ENCODE measurements at regions not wholly inside any gene's neighbourhood (a gene's known extent, or its start where the extent isn't known, plus 50 kb on each side); places are given as distances from the start of the nearest gene placed in this dataset.

DNA sequence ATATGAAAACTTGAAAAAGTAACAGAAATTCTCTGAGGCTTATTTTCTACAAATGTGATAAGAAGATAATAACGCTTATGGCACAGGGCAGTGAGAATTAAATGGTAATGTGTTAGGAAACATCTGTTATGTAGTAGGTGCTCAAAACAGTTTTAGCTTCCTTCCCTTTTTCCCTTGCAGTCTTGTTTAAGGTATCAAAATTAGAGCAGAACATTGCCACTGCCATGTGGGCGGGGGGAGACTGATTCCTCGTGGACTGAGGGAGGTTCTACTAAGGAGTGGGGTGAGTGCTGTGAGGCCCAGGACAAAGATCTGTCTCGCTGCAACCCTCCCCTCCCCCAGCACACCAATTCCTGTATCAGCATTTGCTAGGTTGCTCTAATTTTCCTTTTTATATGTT lies 702.4 kb downstream of the TUSC7 start:
- H3K4me3 ChIP-seq: no peak overlapping the region
- TF ChIP-seq, protein P1, sequence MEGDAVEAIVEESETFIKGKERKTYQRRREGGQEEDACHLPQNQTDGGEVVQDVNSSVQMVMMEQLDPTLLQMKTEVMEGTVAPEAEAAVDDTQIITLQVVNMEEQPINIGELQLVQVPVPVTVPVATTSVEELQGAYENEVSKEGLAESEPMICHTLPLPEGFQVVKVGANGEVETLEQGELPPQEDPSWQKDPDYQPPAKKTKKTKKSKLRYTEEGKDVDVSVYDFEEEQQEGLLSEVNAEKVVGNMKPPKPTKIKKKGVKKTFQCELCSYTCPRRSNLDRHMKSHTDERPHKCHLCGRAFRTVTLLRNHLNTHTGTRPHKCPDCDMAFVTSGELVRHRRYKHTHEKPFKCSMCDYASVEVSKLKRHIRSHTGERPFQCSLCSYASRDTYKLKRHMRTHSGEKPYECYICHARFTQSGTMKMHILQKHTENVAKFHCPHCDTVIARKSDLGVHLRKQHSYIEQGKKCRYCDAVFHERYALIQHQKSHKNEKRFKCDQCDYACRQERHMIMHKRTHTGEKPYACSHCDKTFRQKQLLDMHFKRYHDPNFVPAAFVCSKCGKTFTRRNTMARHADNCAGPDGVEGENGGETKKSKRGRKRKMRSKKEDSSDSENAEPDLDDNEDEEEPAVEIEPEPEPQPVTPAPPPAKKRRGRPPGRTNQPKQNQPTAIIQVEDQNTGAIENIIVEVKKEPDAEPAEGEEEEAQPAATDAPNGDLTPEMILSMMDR (IDR thresholded peaks at IDR 0.05; ENCODE audit: borderline replicate concordance): no peak
- no peaks in the 10 kb centered on the region for H3K36me3 ChIP-seq
- intact Hi-C loops (cut with micrococcal nuclease): no loop called here
- H3K4me1 ChIP-seq: no peaks in the 10 kb centered on the region
- DNase-seq: no peak
- no peaks in the 10 kb centered on the region for H3K9me3 ChIP-seq (replicated peaks)
- no peak overlapping the region for H3K27ac ChIP-seq (replicated peaks)
- no peaks in the 10 kb centered on the region for H3K27me3 ChIP-seq (ENCODE audit: low read depth)

DNA sequence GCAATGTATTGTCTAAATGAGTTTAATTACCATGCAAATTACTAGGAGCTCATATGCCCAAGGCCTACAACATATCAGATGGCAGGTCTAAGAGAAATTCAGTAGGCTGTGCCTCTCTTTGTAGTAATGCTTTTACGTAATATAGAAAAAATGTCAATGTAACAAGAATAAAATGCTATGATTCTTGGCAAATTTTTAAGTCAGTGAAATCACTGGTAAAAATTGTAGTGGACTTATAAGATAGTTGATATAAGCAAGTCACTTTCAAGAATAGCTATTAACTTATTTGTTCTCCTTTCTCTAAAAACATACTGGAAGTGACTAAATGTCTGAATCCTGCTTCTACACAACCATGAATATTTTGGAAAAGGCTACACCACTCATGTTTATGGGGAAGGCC lies 707.8 kb downstream of the TUSC7 start:
- intact Hi-C loops (cut with micrococcal nuclease): no loop called here
- no peak overlapping the region for H3K4me3 ChIP-seq
- TF ChIP-seq, protein P1 (IDR thresholded peaks at IDR 0.05; ENCODE audit: borderline replicate concordance): no peak
- H3K27me3 ChIP-seq (ENCODE audit: low read depth): no peaks in the 10 kb centered on the region
- no peaks in the 10 kb centered on the region for H3K9me3 ChIP-seq (replicated peaks)
- no peak overlapping the region for H3K27ac ChIP-seq (replicated peaks)
- no peaks in the 10 kb centered on the region for H3K36me3 ChIP-seq
- no peak for DNase-seq
- no peaks in the 10 kb centered on the region for H3K4me1 ChIP-seq

DNA sequence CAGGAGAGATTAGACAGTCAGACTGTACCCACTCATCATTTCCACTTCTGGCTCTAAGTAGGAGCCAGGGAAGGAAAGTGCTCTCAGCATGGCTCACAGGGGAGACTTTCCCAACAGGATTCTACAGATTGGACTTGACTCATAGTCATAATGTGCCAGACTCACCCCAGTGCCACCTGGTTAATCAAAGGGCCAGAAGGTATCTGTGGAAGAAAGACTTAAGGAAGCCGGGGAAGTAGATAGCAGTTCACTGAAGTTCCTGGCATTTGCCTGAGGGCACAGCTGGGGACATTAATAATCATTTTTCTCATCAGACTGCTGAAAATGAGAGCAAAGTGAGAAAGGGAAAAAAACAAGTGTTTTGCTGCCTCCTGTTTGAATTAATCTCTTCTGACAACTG lies 717.5 kb downstream of the TUSC7 start:
- Histone ChIP-seq H3K9me3 (replicated peaks) (no peaks in the 10 kb centered on the region), H3K36me3 (no peaks in the 10 kb centered on the region), H3K4me3 (no peak overlapping the region), H3K27ac (replicated peaks) (no peak overlapping the region), H3K4me1 (no peaks in the 10 kb centered on the region), H3K27me3 (ENCODE audit: low read depth) (no peaks in the 10 kb centered on the region)
- DNase-seq: no peak
- intact Hi-C loops (cut with micrococcal nuclease): no loop called here
- TF ChIP-seq, protein P1 (IDR thresholded peaks at IDR 0.05; ENCODE audit: borderline replicate concordance): no peak

DNA sequence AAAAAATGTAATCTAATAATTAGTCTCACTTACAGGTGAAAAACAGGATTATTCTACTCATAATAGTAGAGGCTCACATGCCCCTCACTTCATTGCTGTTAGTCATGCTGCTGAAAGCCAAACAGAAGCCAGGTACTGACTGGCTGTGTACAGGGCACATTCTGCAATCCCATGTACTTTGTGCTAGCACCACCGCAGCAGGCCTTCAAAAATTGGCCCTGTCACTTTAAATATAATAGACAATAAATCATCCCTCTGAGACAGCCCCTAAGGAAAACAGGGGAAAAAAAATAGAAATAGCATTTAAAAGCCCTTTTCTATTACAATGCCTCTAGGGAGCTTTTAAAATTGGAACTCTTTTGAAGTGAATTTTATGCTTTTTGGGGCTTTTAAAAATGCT lies 723.8 kb downstream of the TUSC7 start:
- Histone ChIP-seq H3K4me1 (no peaks in the 10 kb centered on the region), H3K36me3 (no peaks in the 10 kb centered on the region), H3K27ac (replicated peaks) (no peak overlapping the region), H3K27me3 (ENCODE audit: low read depth) (no peaks in the 10 kb centered on the region), H3K4me3 (no peak overlapping the region), H3K9me3 (replicated peaks) (no peaks in the 10 kb centered on the region)
- DNase-seq: no peak
- TF ChIP-seq, protein P1 (IDR thresholded peaks at IDR 0.05; ENCODE audit: borderline replicate concordance): no peak
- intact Hi-C loops (cut with micrococcal nuclease): no loop called here

DNA sequence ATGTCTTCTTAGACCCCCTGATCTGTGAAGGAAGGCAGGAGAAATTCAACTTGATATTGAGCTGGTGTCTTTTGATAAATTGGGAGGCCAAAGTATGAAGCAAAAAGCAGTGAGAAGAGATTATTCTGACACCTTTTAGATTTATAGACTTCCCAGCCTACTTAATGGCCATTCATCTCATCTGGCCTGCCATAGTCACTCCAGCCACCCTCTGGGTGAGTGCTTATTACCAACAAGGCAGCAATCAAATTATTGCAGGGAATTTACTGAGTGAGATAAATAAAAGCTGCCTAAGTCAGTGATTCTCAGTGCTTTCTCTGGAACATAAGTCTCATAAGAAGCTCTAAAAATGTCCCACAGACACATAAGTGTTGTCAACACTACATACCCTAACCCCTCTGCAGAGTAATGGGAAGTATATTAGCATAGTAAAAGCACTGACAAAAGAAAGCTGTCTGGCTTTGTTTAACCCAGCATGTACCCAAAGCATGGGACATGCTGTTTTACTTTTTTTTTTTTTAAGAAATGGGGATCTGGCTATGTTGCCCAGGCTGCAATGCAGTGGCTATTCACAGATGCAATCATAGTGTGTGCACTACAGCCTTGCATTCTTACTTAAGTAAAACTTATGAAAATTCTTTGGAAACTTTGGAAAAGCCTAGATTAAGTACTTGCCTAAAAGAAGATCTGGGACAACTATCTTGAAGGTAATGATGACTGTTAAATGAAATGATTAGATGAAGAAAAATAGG lies 725.3 kb downstream of the TUSC7 start:
- TF ChIP-seq, protein P1 (IDR thresholded peaks at IDR 0.05; ENCODE audit: borderline replicate concordance): no peak
- no peak for DNase-seq
- H3K27ac ChIP-seq (replicated peaks): no peak overlapping the region
- intact Hi-C loops (cut with micrococcal nuclease): no loop called here
- H3K4me1 ChIP-seq: no peaks in the 10 kb centered on the region
- H3K4me3 ChIP-seq: no peak overlapping the region
- H3K27me3 ChIP-seq (ENCODE audit: low read depth): no peaks in the 10 kb centered on the region
- H3K9me3 ChIP-seq (replicated peaks): no peaks in the 10 kb centered on the region
- no peaks in the 10 kb centered on the region for H3K36me3 ChIP-seq
